SK-N-MC (cell line): ENCODE measurements at regions not wholly inside any gene's neighbourhood (a gene's known extent, or its start where the extent isn't known, plus 50 kb on each side); places are given as distances from the start of the nearest gene placed in this dataset.

Experiments
- EZH2 ChIP-seq: fragments of 200-600 bp; sonication (generic); IDR thresholded peaks from one replicate; pipeline ENCODE4 v1.6.1; 2017; ENCODE audit warnings: antibody characterized with exemption
- POLR2AphosphoS5 ChIP-seq: IDR thresholded peaks from 2 replicates; pipeline ENCODE4 v1.6.1; 2012; ENCODE audit warnings: mild to moderate bottlenecking, low read depth, low read length, borderline replicate concordance

DNA sequence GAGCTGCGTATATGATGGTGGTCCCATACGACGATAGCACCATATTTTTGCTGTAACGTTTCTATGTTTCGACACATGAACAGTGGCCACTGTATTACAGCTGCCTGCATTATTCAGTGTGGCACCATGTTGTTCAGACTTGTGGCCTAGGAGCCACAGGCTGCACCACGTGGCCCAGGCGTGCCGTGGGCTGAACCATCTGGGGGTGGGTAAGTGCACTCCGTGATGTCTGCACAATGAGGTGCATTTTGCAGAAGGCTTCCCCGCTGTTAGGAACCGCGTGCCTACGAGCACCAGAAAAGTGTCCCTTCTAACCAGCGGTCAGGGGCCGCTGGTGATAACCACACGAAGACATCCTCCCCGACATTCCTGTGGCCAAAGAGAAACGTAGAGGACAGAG, 433.7 kb upstream of the MYT1L start:
- TF ChIP-seq EZH2 (no peak), POLR2AphosphoS5 (no peak)
